NT2/D1 (cell line): ENCODE measurements at regions not wholly inside any gene's neighbourhood (a gene's known extent, or its start where the extent isn't known, plus 50 kb on each side); places are given as distances from the start of the nearest gene placed in this dataset.

Experiments used
- YY1 ChIP-seq: IDR thresholded peaks from 2 replicates; pipeline ENCODE4 v1.6.1; 2011; ENCODE audit not compliant: insufficient read length, insufficient read depth
- ZNF274 ChIP-seq: IDR thresholded peaks from 2 replicates; pipeline ENCODE4 v1.6.1; 2011; ENCODE audit warnings: mild to moderate bottlenecking, low read depth, low read length

- TF ChIP-seq ZNF274: no peak
- no peak for TF ChIP-seq YY1
Observed at GRCh38 chr2:128610496-128610895, 291.8 kb upstream of the HS6ST1 start.
